IPS-15b (cell line): ENCODE measurements at regions not wholly inside any gene's neighbourhood (a gene's known extent, or its start where the extent isn't known, plus 50 kb on each side); places are given as distances from the start of the nearest gene placed in this dataset.
A peak's percentile ranks its signal among the peaks of the same experiment; 100 is the strongest.

ENCODE experiments used
- H3K27me3 ChIP-seq: one replicate; pipeline ENCODE4 v1.6.1; 2013; ENCODE audit warnings: low read length; ENCODE audit not compliant: control insufficient read depth, insufficient read depth
- H3K36me3 ChIP-seq: one replicate; pipeline ENCODE4 v1.6.1; 2013; ENCODE audit warnings: low read length; ENCODE audit not compliant: control insufficient read depth, insufficient read depth
- H3K4me1 ChIP-seq: one replicate; pipeline ENCODE4 v1.6.1; 2013; ENCODE audit warnings: mild to moderate bottlenecking, low read length; ENCODE audit not compliant: control insufficient read depth, insufficient read depth
- H3K4me3 ChIP-seq: one replicate; pipeline ENCODE4 v1.5.1; 2013; ENCODE audit warnings: low read depth, low read length
- H3K9ac ChIP-seq: one replicate; pipeline ENCODE4 v1.6.1; 2013; ENCODE audit warnings: low read depth, mild to moderate bottlenecking, low read length
- H3K9me3 ChIP-seq: one replicate; pipeline ENCODE4 v1.6.1; 2013; ENCODE audit warnings: mild to moderate bottlenecking, low read length; ENCODE audit not compliant: control insufficient read depth, insufficient read depth

DNA sequence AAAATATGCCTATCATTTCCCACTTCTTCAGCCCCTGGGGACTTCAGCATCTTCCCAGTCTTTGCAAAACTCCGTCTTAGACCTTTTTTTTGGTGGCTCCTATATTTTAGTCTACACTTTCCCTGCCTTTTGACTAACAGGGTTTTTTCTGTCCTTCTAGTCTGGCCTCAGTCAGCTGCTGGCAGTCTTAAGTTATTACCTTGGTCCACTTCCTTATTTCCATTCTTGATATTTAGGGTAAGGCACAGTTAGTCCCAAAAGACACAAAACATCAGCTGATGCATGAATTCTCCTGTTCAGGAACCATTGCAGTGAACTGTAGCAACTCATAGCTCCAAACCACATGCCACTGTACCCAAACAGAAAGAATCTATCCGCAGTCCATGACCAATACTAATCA lies 234.6 kb upstream of the RFC3 start:
- no peaks in the 10 kb centered on the region for H3K9me3 ChIP-seq
- H3K9ac ChIP-seq, result no peak overlapping the region
- no peaks in the 10 kb centered on the region for H3K4me1 ChIP-seq
- H3K4me3 ChIP-seq, result no peak overlapping the region
- H3K36me3 ChIP-seq, result no peaks in the 10 kb centered on the region
- no peaks in the 10 kb centered on the region for H3K27me3 ChIP-seq

DNA sequence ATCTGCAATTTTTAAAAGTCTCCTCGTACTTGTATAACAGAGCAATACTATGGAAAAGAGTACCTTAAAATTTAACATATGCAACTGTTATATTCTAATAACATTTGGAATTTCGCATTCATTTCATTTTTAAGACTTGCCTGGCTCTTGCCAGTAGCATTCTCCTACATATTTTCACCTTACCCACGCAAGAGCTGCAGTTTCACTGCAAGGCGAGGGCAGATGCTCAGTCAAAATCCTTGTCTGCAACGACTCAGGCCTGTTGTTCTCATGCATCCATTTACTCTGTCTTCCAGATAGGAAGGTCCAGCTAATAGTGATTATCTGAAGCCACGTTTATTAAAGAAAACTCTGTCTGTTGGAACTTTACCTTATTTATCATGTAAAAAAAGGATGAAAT lies 227.0 kb upstream of the RFC3 start:
- H3K36me3 ChIP-seq, result no peaks in the 10 kb centered on the region
- H3K4me1 ChIP-seq, result no peaks in the 10 kb centered on the region
- no peak overlapping the region for H3K9ac ChIP-seq
- H3K9me3 ChIP-seq, result no peaks in the 10 kb centered on the region
- no peaks in the 10 kb centered on the region for H3K27me3 ChIP-seq
- H3K4me3 ChIP-seq, result no peak overlapping the region

DNA sequence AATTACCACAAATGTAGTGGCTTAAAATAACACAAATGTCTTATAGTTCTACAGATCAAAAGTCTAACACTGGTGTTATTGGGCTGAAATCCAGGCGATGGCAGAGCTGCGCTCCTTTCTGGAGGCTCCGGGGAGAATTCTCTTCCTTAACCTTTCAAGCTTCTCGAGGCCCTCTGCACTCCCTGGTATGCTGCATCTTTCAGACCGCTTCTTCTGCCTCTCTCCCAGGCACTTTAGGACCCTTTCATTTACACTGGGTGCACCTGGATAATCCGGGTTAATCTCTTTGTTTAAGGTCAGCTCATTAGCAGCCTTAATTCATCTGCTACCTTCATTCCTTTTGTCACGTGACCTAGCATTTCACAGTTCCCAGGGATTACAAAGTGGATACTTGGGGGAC lies 211.3 kb upstream of the RFC3 start:
- no peaks in the 10 kb centered on the region for H3K36me3 ChIP-seq
- no peaks in the 10 kb centered on the region for H3K9me3 ChIP-seq
- no peaks in the 10 kb centered on the region for H3K27me3 ChIP-seq

DNA sequence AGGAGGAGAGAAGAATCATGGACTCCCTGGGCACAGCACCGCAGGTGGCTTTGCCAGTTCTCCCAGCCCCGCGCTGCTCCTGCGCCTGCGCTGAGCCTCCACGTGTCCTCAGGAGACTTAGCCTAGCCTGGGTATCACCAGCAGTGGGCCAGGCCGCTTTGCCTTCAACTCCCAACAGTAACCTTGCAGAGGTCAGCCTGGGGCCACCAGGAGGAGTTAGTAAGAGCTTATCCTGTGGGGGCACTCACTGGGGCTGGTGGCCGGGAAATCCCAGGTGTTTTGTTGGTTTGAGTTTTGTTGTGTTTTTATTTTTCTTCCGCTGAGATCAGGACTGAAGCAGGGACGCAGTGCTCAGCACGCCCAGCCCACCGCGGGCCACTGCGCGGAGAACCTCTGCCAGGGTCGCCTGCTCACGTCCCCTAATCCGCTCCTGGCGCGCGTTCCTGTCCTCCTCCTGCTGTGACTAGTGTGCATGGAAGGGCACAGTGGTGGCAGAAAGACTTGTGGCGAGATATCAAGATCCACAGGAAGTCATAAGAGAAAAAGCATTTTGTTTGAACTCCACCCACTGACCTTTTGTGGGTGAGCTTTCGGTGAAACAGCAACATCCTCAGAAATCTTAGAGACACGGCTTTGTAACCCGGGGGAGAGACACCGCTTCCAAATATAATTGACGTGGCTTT lies 207.4 kb upstream of the RFC3 start:
- Histone ChIP-seq H3K27me3 (no peaks in the 10 kb centered on the region), H3K36me3 (no peaks in the 10 kb centered on the region), H3K4me3 (peak overlapping the region; percentile 32), H3K9me3 (no peaks in the 10 kb centered on the region), H3K9ac (peak overlapping the region; percentile 24), H3K4me1 (peaks cover 9% of the 10 kb centered on the region)

More for the DNA sequence above, 211.3 kb upstream of the RFC3 start:
- no peak overlapping the region for H3K9ac ChIP-seq
- no peak overlapping the region for H3K4me3 ChIP-seq
- peaks cover 6% of the 10 kb centered on the region for H3K4me1 ChIP-seq

DNA sequence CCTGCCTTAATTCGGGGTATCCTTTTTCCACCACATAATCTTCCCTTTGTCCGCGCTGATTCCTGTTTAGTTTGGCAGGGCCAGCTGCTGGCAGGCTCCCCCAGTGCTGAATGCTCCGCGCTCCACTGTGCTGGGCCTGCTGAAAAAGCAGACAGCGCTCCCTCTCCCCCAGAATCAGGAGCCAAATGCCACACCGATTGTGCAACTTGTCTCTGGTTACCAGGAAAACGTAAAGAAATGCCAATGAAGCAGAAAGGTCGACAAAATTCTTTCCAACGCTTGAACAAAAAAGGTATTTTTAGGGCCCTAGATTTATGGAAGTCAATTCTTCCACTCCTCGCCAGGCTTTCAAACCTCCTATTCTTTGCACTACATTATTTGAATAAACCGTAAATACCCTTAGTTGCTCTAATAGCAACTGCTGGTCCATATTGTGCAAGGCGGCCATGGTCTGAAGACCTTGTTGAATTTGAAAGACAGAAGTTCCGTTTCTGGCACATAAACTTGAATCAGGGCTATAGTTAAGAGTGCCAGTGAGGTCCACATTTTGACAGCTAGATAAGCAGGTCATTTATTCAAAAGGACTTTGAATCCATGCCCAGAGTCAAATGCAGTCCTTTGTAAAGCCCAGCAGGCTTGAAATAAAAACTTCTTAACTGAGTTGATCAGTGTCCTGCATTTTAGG lies 206.7 kb upstream of the RFC3 start:
- H3K4me1 ChIP-seq, result peaks cover 9% of the 10 kb centered on the region
- H3K4me3 ChIP-seq, result peak overlapping the region; percentile 32
- H3K9me3 ChIP-seq, result no peaks in the 10 kb centered on the region

DNA sequence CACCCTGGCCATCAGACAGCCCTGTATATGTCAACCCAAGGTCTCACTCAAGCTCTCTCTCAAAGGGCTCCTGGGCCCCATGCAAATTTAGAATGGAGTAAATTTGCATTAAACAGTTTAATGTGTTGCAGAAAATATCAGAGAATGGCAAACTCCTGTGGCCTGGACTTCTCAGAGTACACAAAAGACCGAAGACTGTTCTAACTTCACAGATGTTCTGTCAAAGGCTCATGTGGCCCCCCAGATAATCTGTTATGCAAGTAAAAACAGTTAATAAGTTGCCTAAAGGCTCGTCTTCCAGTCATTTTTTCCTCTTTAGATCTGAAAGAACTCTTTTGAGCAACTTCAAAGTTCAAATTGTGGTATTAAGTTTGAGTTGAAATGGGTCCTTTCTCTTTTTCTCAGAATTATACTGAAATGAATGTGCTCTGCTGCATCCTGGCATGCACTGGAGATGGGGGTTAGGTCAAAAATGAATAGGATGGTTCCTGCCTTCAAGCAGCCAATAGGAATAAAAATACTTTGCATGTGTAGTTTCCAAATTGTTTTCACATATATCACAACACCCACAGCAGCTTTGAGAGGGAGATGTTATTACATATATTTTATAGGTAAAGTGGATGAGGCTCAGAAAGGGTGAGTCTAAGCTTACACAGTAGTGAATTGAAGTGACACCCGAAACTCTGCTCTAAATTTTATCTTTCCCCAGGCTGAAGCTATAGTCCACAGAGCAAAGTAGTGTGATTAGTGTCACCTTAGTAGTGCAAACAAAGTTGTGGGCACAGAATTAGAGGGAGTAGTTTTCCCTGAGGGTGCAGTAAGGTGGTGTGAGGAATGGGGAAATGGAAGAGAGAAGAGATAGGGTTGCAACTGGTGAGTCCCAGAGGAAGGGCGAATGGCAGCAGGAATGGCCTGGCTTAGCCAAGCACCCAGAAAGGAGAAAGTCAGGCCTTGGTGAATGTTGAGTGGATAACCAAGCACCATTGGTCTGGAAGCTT lies 205.0 kb upstream of the RFC3 start:
- Histone ChIP-seq H3K4me3 (no peak overlapping the region), H3K27me3 (no peaks in the 10 kb centered on the region), H3K36me3 (no peaks in the 10 kb centered on the region), H3K4me1 (peaks cover 9% of the 10 kb centered on the region), H3K9me3 (no peaks in the 10 kb centered on the region), H3K9ac (no peak overlapping the region)

More for the DNA sequence above, 206.7 kb upstream of the RFC3 start:
- H3K27me3 ChIP-seq, result no peaks in the 10 kb centered on the region
- no peak overlapping the region for H3K9ac ChIP-seq
- no peaks in the 10 kb centered on the region for H3K36me3 ChIP-seq

DNA sequence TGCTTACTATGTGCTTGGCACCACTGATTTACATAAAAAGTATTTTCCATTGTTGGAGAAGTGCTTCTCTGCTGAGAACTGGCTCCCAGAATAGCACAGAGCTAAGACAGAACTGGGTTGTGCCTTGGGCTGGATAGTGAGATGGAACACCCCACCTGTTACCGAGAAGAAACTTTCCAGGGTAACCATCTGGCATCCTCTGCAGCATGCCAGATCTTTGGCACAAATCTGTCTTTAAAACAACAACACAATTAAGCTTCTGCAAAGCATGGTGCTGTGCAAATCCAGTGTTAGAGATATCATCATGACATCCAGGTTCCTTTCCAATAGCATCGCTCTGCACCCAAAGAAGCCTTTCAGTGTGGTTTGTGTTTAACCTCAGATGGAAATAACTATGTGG lies 202.5 kb upstream of the RFC3 start:
- Histone ChIP-seq H3K9ac (no peak overlapping the region), H3K9me3 (no peaks in the 10 kb centered on the region), H3K4me3 (no peak overlapping the region), H3K4me1 (peaks cover 9% of the 10 kb centered on the region), H3K27me3 (no peaks in the 10 kb centered on the region), H3K36me3 (no peaks in the 10 kb centered on the region)

DNA sequence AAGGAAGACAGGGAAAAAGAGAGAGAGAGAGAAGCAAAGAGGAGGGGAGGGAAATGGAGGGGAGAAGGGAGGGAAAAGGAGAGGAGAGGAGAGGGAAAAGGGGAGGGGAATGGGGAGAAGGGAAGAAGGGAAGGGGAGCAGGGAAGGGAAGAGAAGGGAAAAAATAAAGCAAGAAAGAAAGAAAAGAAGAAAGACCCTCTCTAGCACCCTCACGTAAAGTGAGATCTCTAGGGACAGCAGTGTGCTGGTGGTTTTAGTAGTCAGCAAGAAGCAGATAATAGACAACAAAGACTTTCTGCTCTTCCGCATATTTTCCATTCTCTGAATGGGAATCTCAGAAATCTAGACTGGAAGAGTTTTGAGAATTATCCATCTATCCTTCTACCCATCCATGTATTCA lies 201.8 kb upstream of the RFC3 start:
- H3K4me1 ChIP-seq, result peaks cover 4% of the 10 kb centered on the region
- no peaks in the 10 kb centered on the region for H3K36me3 ChIP-seq
- no peak overlapping the region for H3K9ac ChIP-seq
- no peak overlapping the region for H3K4me3 ChIP-seq
- H3K27me3 ChIP-seq, result no peaks in the 10 kb centered on the region
- H3K9me3 ChIP-seq, result no peaks in the 10 kb centered on the region

DNA sequence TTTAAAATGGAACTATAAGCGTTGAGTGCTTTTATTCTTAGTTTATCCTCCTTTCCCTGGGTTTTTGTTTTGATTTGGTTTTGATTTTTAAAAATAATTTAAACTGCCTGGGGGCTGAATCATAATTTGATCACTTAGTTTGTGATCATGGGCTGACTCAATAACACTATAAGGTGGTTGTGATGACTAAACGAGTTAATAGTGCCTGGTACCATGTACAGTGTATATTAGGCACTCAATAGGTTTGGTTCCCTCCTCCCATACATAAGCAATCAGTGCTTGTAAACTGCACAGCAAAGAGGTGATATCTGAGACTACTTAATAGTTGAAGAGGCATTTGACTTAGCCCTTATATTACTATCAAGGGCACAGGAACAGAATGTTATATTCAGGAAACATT lies 200.9 kb upstream of the RFC3 start:
- Histone ChIP-seq H3K36me3 (no peaks in the 10 kb centered on the region), H3K27me3 (no peaks in the 10 kb centered on the region), H3K4me1 (peaks cover 4% of the 10 kb centered on the region), H3K9me3 (no peaks in the 10 kb centered on the region), H3K9ac (no peak overlapping the region), H3K4me3 (no peak overlapping the region)

DNA sequence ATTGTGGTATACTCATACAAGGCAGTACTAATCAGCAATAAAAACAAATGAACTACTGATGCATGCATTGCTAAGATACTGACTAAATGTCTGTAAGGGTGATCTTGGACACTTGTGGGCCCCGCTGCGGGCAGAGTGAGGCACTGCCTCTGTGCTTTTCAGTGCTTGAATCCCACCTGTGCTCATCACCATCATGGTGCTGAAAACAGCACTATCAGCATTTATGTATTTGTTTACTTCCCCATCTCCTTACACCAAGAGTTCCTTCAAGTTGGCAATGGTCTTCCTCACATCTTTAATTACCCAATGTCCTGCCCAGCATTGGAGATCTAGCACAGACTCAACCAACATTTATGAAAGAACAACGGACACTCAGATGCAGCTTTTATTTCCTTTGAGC lies 193.7 kb upstream of the RFC3 start:
- Histone ChIP-seq H3K4me3 (no peak overlapping the region), H3K9me3 (no peaks in the 10 kb centered on the region)

DNA sequence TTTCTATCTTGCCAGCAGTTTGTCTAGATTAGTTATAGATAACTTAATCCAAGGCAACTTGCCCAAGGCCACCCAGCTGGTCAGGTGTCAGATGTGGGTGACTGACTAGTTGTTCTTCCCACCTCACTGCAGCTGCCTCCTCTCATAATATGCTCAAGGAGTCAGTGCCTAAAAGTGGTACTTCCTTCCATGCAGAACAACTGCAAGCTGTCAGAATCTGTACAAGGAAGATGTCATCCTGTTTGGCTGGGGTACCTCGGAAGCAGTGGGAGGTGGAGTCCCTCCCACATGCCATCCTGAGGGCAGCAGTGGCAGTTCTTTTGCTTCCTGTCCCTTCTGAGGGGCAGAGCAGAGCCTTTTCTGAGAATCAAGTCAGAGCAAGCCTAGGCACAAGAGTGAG lies 193.2 kb upstream of the RFC3 start:
- H3K9ac ChIP-seq, result no peak overlapping the region
- H3K27me3 ChIP-seq, result peaks cover 2% of the 10 kb centered on the region
- no peaks in the 10 kb centered on the region for H3K4me1 ChIP-seq
- no peak overlapping the region for H3K4me3 ChIP-seq
- no peaks in the 10 kb centered on the region for H3K36me3 ChIP-seq
- no peaks in the 10 kb centered on the region for H3K9me3 ChIP-seq

More for the DNA sequence above, 193.7 kb upstream of the RFC3 start:
- H3K36me3 ChIP-seq, result no peaks in the 10 kb centered on the region
- H3K4me1 ChIP-seq, result no peaks in the 10 kb centered on the region
- H3K27me3 ChIP-seq, result peaks cover 2% of the 10 kb centered on the region
- H3K9ac ChIP-seq, result no peak overlapping the region
